ENCODE measurements at regions not wholly inside any gene's neighbourhood (a gene's known extent, or its start where the extent isn't known, plus 50 kb on each side); places are given as distances from the start of the nearest gene placed in this dataset.

- no peak overlapping the region for H3K4me3 ChIP-seq (ENCODE audit: insufficient read depth, low read length)
- H2AFZ ChIP-seq (ENCODE audit: low read length), result no peak overlapping the region
- no peaks in the 10 kb centered on the region for H3K4me1 ChIP-seq (ENCODE audit: insufficient read depth, low read length)
- DNase-seq (ENCODE audit: insufficient read length, low spot score, missing footprints), result peak; percentile 56
- TF ChIP-seq, protein P1, sequence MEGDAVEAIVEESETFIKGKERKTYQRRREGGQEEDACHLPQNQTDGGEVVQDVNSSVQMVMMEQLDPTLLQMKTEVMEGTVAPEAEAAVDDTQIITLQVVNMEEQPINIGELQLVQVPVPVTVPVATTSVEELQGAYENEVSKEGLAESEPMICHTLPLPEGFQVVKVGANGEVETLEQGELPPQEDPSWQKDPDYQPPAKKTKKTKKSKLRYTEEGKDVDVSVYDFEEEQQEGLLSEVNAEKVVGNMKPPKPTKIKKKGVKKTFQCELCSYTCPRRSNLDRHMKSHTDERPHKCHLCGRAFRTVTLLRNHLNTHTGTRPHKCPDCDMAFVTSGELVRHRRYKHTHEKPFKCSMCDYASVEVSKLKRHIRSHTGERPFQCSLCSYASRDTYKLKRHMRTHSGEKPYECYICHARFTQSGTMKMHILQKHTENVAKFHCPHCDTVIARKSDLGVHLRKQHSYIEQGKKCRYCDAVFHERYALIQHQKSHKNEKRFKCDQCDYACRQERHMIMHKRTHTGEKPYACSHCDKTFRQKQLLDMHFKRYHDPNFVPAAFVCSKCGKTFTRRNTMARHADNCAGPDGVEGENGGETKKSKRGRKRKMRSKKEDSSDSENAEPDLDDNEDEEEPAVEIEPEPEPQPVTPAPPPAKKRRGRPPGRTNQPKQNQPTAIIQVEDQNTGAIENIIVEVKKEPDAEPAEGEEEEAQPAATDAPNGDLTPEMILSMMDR (IDR thresholded peaks at IDR 0.05; ENCODE audit: extremely low read depth, low read depth, low read length), result no peak
- no peak overlapping the region for H3K4me2 ChIP-seq (ENCODE audit: insufficient read depth, low read length)
- no peaks in the 10 kb centered on the region for H3K27me3 ChIP-seq (ENCODE audit: insufficient read depth, low read length)
- H3K79me2 ChIP-seq (ENCODE audit: insufficient read depth, low read length), result no peaks in the 10 kb centered on the region
- H3K9me3 ChIP-seq (ENCODE audit: low read depth, low read length), result no peaks in the 10 kb centered on the region
- no peak overlapping the region for H3K27ac ChIP-seq (ENCODE audit: low read depth, low read length)
- H3K36me3 ChIP-seq (ENCODE audit: insufficient read depth, low read length), result no peaks in the 10 kb centered on the region
- H4K20me1 ChIP-seq (ENCODE audit: insufficient read depth, low read length), result no peaks in the 10 kb centered on the region
Observed at GRCh38 chr1:91121366-91121765, 99.5 kb upstream of the ZNF644 start.

GRCh38 chr1:91120936-91121335, 99.1 kb upstream of the ZNF644 start:
- Histone ChIP-seq H3K4me3 (ENCODE audit: insufficient read depth, low read length) (no peak overlapping the region), H3K4me2 (ENCODE audit: insufficient read depth, low read length) (no peak overlapping the region), H3K27ac (ENCODE audit: low read depth, low read length) (no peak overlapping the region)

GRCh38 chr1:91120421-91120820, 98.6 kb upstream of the ZNF644 start:
- Histone ChIP-seq H2AFZ (ENCODE audit: low read length) (no peak overlapping the region), H4K20me1 (ENCODE audit: insufficient read depth, low read length) (no peaks in the 10 kb centered on the region), H3K4me3 (ENCODE audit: insufficient read depth, low read length) (no peak overlapping the region), H3K9me3 (ENCODE audit: low read depth, low read length) (no peaks in the 10 kb centered on the region), H3K4me2 (ENCODE audit: insufficient read depth, low read length) (no peak overlapping the region), H3K36me3 (ENCODE audit: insufficient read depth, low read length) (no peaks in the 10 kb centered on the region), H3K79me2 (ENCODE audit: insufficient read depth, low read length) (no peaks in the 10 kb centered on the region), H3K27me3 (ENCODE audit: insufficient read depth, low read length) (no peaks in the 10 kb centered on the region), H3K27ac (ENCODE audit: low read depth, low read length) (no peak overlapping the region), H3K4me1 (ENCODE audit: insufficient read depth, low read length) (no peaks in the 10 kb centered on the region)
- no peak for DNase-seq (ENCODE audit: insufficient read length, low spot score, missing footprints)
- TF ChIP-seq, protein P1 (IDR thresholded peaks at IDR 0.05; ENCODE audit: extremely low read depth, low read depth, low read length), result no peak

More at GRCh38 chr1:91120936-91121335, 99.1 kb upstream of the ZNF644 start:
- no peaks in the 10 kb centered on the region for H3K79me2 ChIP-seq (ENCODE audit: insufficient read depth, low read length)
- no peaks in the 10 kb centered on the region for H4K20me1 ChIP-seq (ENCODE audit: insufficient read depth, low read length)
- DNase-seq (ENCODE audit: insufficient read length, low spot score, missing footprints), result no peak
- H3K9me3 ChIP-seq (ENCODE audit: low read depth, low read length), result no peaks in the 10 kb centered on the region
- no peak overlapping the region for H2AFZ ChIP-seq (ENCODE audit: low read length)
- H3K4me1 ChIP-seq (ENCODE audit: insufficient read depth, low read length), result no peaks in the 10 kb centered on the region
- TF ChIP-seq, protein P1 (IDR thresholded peaks at IDR 0.05; ENCODE audit: extremely low read depth, low read depth, low read length), result no peak
- H3K27me3 ChIP-seq (ENCODE audit: insufficient read depth, low read length), result no peaks in the 10 kb centered on the region
- no peaks in the 10 kb centered on the region for H3K36me3 ChIP-seq (ENCODE audit: insufficient read depth, low read length)

- Histone ChIP-seq H2AFZ (ENCODE audit: low read length) (no peak overlapping the region), H3K4me3 (ENCODE audit: insufficient read depth, low read length) (no peak overlapping the region), H3K79me2 (ENCODE audit: insufficient read depth, low read length) (no peaks in the 10 kb centered on the region), H3K27me3 (ENCODE audit: insufficient read depth, low read length) (no peaks in the 10 kb centered on the region), H3K27ac (ENCODE audit: low read depth, low read length) (no peak overlapping the region), H3K4me1 (ENCODE audit: insufficient read depth, low read length) (no peaks in the 10 kb centered on the region), H4K20me1 (ENCODE audit: insufficient read depth, low read length) (no peaks in the 10 kb centered on the region), H3K36me3 (ENCODE audit: insufficient read depth, low read length) (no peaks in the 10 kb centered on the region), H3K9me3 (ENCODE audit: low read depth, low read length) (no peaks in the 10 kb centered on the region), H3K4me2 (ENCODE audit: insufficient read depth, low read length) (no peak overlapping the region)
- TF ChIP-seq, protein P1 (IDR thresholded peaks at IDR 0.05; ENCODE audit: extremely low read depth, low read depth, low read length), result no peak
- no peak for DNase-seq (ENCODE audit: insufficient read length, low spot score, missing footprints)
Observed at GRCh38 chr1:91104712-91105111, 82.9 kb upstream of the ZNF644 start.

Data from osteoblast (primary cell).